ENCODE measurements at regions not wholly inside any gene's neighbourhood (a gene's known extent, or its start where the extent isn't known, plus 50 kb on each side); places are given as distances from the start of the nearest gene placed in this dataset.

DNA sequence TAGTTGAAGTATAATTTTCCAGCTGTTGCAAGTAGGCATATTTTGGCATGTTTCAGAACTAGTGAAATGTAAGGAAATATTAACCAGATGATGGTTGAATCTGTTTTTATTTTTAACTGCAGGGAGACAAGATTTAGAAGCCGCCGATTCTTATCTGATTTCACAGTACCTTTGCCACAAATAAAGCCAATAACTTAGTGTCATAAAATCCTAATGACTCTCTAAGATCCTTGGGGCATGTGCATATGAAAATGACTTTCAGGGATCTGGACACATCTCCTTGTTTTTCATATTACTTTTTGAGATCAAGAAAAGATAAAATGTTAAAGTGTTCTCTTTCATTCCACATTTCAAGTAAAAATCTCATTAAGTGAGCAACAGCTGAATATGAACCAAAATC is 125.8 kb upstream of the CNTLN start (continued):
- TF ChIP-seq, protein P1, sequence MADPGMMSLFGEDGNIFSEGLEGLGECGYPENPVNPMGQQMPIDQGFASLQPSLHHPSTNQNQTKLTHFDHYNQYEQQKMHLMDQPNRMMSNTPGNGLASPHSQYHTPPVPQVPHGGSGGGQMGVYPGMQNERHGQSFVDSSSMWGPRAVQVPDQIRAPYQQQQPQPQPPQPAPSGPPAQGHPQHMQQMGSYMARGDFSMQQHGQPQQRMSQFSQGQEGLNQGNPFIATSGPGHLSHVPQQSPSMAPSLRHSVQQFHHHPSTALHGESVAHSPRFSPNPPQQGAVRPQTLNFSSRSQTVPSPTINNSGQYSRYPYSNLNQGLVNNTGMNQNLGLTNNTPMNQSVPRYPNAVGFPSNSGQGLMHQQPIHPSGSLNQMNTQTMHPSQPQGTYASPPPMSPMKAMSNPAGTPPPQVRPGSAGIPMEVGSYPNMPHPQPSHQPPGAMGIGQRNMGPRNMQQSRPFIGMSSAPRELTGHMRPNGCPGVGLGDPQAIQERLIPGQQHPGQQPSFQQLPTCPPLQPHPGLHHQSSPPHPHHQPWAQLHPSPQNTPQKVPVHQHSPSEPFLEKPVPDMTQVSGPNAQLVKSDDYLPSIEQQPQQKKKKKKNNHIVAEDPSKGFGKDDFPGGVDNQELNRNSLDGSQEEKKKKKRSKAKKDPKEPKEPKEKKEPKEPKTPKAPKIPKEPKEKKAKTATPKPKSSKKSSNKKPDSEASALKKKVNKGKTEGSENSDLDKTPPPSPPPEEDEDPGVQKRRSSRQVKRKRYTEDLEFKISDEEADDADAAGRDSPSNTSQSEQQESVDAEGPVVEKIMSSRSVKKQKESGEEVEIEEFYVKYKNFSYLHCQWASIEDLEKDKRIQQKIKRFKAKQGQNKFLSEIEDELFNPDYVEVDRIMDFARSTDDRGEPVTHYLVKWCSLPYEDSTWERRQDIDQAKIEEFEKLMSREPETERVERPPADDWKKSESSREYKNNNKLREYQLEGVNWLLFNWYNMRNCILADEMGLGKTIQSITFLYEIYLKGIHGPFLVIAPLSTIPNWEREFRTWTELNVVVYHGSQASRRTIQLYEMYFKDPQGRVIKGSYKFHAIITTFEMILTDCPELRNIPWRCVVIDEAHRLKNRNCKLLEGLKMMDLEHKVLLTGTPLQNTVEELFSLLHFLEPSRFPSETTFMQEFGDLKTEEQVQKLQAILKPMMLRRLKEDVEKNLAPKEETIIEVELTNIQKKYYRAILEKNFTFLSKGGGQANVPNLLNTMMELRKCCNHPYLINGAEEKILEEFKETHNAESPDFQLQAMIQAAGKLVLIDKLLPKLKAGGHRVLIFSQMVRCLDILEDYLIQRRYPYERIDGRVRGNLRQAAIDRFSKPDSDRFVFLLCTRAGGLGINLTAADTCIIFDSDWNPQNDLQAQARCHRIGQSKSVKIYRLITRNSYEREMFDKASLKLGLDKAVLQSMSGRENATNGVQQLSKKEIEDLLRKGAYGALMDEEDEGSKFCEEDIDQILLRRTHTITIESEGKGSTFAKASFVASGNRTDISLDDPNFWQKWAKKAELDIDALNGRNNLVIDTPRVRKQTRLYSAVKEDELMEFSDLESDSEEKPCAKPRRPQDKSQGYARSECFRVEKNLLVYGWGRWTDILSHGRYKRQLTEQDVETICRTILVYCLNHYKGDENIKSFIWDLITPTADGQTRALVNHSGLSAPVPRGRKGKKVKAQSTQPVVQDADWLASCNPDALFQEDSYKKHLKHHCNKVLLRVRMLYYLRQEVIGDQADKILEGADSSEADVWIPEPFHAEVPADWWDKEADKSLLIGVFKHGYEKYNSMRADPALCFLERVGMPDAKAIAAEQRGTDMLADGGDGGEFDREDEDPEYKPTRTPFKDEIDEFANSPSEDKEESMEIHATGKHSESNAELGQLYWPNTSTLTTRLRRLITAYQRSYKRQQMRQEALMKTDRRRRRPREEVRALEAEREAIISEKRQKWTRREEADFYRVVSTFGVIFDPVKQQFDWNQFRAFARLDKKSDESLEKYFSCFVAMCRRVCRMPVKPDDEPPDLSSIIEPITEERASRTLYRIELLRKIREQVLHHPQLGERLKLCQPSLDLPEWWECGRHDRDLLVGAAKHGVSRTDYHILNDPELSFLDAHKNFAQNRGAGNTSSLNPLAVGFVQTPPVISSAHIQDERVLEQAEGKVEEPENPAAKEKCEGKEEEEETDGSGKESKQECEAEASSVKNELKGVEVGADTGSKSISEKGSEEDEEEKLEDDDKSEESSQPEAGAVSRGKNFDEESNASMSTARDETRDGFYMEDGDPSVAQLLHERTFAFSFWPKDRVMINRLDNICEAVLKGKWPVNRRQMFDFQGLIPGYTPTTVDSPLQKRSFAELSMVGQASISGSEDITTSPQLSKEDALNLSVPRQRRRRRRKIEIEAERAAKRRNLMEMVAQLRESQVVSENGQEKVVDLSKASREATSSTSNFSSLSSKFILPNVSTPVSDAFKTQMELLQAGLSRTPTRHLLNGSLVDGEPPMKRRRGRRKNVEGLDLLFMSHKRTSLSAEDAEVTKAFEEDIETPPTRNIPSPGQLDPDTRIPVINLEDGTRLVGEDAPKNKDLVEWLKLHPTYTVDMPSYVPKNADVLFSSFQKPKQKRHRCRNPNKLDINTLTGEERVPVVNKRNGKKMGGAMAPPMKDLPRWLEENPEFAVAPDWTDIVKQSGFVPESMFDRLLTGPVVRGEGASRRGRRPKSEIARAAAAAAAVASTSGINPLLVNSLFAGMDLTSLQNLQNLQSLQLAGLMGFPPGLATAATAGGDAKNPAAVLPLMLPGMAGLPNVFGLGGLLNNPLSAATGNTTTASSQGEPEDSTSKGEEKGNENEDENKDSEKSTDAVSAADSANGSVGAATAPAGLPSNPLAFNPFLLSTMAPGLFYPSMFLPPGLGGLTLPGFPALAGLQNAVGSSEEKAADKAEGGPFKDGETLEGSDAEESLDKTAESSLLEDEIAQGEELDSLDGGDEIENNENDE (IDR thresholded peaks at IDR 0.05; ENCODE audit: insufficient replicate concordance, low read length): no peak
- TF ChIP-seq EZH2 (IDR thresholded peaks at IDR 0.05; ENCODE audit: low read depth, low read length, severe bottlenecking) (no peak), CBX8 (IDR thresholded peaks at IDR 0.05; ENCODE audit: borderline replicate concordance, low read depth, low read length) (no peak), CEBPB (IDR thresholded peaks at IDR 0.05; ENCODE audit: low read depth, low read length) (no peak), TEAD4 (IDR thresholded peaks at IDR 0.05; ENCODE audit: low read depth, low read length) (no peak)

Data from H1 (cell line).